Nephron (organoid): ENCODE measurements at regions not wholly inside any gene's neighbourhood (a gene's known extent, or its start where the extent isn't known, plus 50 kb on each side); places are given as distances from the start of the nearest gene placed in this dataset.

Source experiments
- H3K27ac Mint-ChIP-seq, 3 experiments: 2 replicates each; pipeline ENCODE4 v1.8.0; 2020; ENCODE audit warnings: mixed read lengths in 3 of 3, mild to moderate bottlenecking in 2 of 3, moderate library complexity in 1 of 3
- H3K27me3 Mint-ChIP-seq: 2 replicates; pipeline ENCODE4 v1.8.0; 2021; ENCODE audit warnings: low read depth, mild to moderate bottlenecking, moderate library complexity, mixed read lengths
- H3K36me3 Mint-ChIP-seq: 2 replicates; pipeline ENCODE4 v1.8.0; 2020; ENCODE audit warnings: low read depth, mixed read lengths
- H3K4me1 Mint-ChIP-seq: 2 replicates; pipeline ENCODE4 v1.8.0; 2020; ENCODE audit warnings: mixed read lengths
- H3K4me3 Mint-ChIP-seq, 3 experiments: 2 replicates each; pipeline ENCODE4 v1.8.0; 2020; ENCODE audit warnings: mild to moderate bottlenecking in 3 of 3, mixed read lengths in 3 of 3, moderate library complexity in 2 of 3
- H3K9me3 Mint-ChIP-seq: 2 replicates; pipeline ENCODE4 v1.8.0; 2020; ENCODE audit warnings: mixed read lengths
- CTCF ChIP-seq, 3 experiments: fragments of 200-600 bp; sonication (generic); IDR thresholded peaks; one replicate each; pipeline ENCODE4 v1.5.0; 2021; ENCODE audit warnings: antibody characterized with exemption in 3 of 3; ENCODE audit not compliant: unreplicated experiment in 3 of 3

GRCh38 chr12:88298761-88299242 lies 156.7 kb downstream of the TMTC3 start:
- TF ChIP-seq CTCF (IDR thresholded peaks at IDR 0.05; ENCODE audit: unreplicated experiment in 3 of 3), result no peak
- H3K36me3 Mint-ChIP-seq, result no peaks in the 10 kb centered on the region
- H3K27me3 Mint-ChIP-seq, result no peaks in the 10 kb centered on the region
- no peak overlapping the region for H3K27ac Mint-ChIP-seq
- H3K4me3 Mint-ChIP-seq, result no peak overlapping the region
- peaks cover 3% of the 10 kb centered on the region for H3K9me3 Mint-ChIP-seq
- H3K4me1 Mint-ChIP-seq, result no peaks in the 10 kb centered on the region

- peaks cover 2% of the 10 kb centered on the region for H3K9me3 Mint-ChIP-seq
- no peaks in the 10 kb centered on the region for H3K36me3 Mint-ChIP-seq
- H3K4me1 Mint-ChIP-seq, result no peaks in the 10 kb centered on the region
- H3K27ac Mint-ChIP-seq, result no peak overlapping the region
- TF ChIP-seq CTCF (IDR thresholded peaks at IDR 0.05; ENCODE audit: unreplicated experiment in 3 of 3), result no peak
- no peak overlapping the region for H3K4me3 Mint-ChIP-seq
- H3K27me3 Mint-ChIP-seq, result no peaks in the 10 kb centered on the region
Observed at GRCh38 chr12:88299567-88300101, 157.5 kb downstream of the TMTC3 start.

GRCh38 chr12:88300931-88301330 lies 158.8 kb downstream of the TMTC3 start:
- Mint-ChIP-seq H3K9me3 (no peaks in the 10 kb centered on the region), H3K27ac (no peak overlapping the region), H3K27me3 (no peaks in the 10 kb centered on the region), H3K4me3 (no peak overlapping the region), H3K4me1 (no peaks in the 10 kb centered on the region), H3K36me3 (no peaks in the 10 kb centered on the region)
- TF ChIP-seq CTCF (IDR thresholded peaks at IDR 0.05; ENCODE audit: unreplicated experiment in 3 of 3), result no peak

GRCh38 chr12:88303335-88303734 lies 161.2 kb downstream of the TMTC3 start:
- H3K9me3 Mint-ChIP-seq, result no peaks in the 10 kb centered on the region
- no peak overlapping the region for H3K27ac Mint-ChIP-seq
- no peak overlapping the region for H3K4me3 Mint-ChIP-seq
- no peaks in the 10 kb centered on the region for H3K36me3 Mint-ChIP-seq
- no peaks in the 10 kb centered on the region for H3K27me3 Mint-ChIP-seq
- H3K4me1 Mint-ChIP-seq, result no peaks in the 10 kb centered on the region
- TF ChIP-seq CTCF (IDR thresholded peaks at IDR 0.05; ENCODE audit: unreplicated experiment in 3 of 3), result no peak

- no peaks in the 10 kb centered on the region for H3K27me3 Mint-ChIP-seq
- TF ChIP-seq CTCF (IDR thresholded peaks at IDR 0.05; ENCODE audit: unreplicated experiment in 3 of 3), result no peak
- H3K36me3 Mint-ChIP-seq, result no peaks in the 10 kb centered on the region
- no peak overlapping the region for H3K27ac Mint-ChIP-seq
- no peaks in the 10 kb centered on the region for H3K4me1 Mint-ChIP-seq
- no peaks in the 10 kb centered on the region for H3K9me3 Mint-ChIP-seq
- H3K4me3 Mint-ChIP-seq, result no peak overlapping the region
Observed at GRCh38 chr12:88305254-88305890, 163.3 kb downstream of the TMTC3 start.
